Kidney (tissue), 13 donors: ENCODE measurements at regions not wholly inside any gene's neighbourhood (a gene's known extent, or its start where the extent isn't known, plus 50 kb on each side); places are given as distances from the start of the nearest gene placed in this dataset.

ENCODE experiments used
- DNase-seq, 5 donors: peaks; one replicate each; pipeline ENCODE4 v3.0.0-alpha.2; 2013 to 2020
- FAIRE-seq: peaks from 2 replicates; lab custom pipeline; 2012; peaks lifted over from hg19 to GRCh38; lab: Jason Lieb, UNC
- H3K27ac ChIP-seq, 2 donors: one replicate each; pipeline ENCODE4 v1.7.0; 2013; ENCODE audit warnings: low read depth in 2 of 2, low read length in 2 of 2, inconsistent platforms in 1 of 2
- H3K27me3 ChIP-seq: one replicate; pipeline ENCODE4 v1.7.1; 2013; ENCODE audit warnings: low read length, inconsistent platforms; ENCODE audit not compliant: control insufficient read depth, insufficient read depth
- H3K36me3 ChIP-seq, 3 donors: one replicate each; pipeline versions ENCODE4 v1.7.0 to v1.7.1; 2013; ENCODE audit warnings: low read length in 3 of 3, control low read depth in 1 of 3, inconsistent platforms in 1 of 3; ENCODE audit not compliant: insufficient read depth in 3 of 3, control insufficient read depth in 2 of 3
- H3K4me1 ChIP-seq, 3 donors: one replicate each; pipeline versions ENCODE4 v1.7.0 to v1.7.1; 2013; ENCODE audit warnings: low read length in 3 of 3, inconsistent platforms in 1 of 3, low read depth in 1 of 3; ENCODE audit not compliant: control insufficient read depth in 2 of 3, insufficient read depth in 2 of 3
- H3K4me3 ChIP-seq, 3 donors: one replicate each; pipeline versions ENCODE4 v1.7.0 to v1.8.1; 2013; ENCODE audit warnings: low read length in 3 of 3, control low read depth in 1 of 3, inconsistent platforms in 1 of 3
- H3K9ac ChIP-seq, 3 donors: one replicate each; pipeline versions ENCODE4 v1.7.0 to v1.7.1; 2013; ENCODE audit warnings: low read length in 3 of 3, control low read depth in 1 of 3, inconsistent platforms in 1 of 3
- H3K9me3 ChIP-seq, 3 donors: one replicate each; pipeline versions ENCODE4 v1.7.0 to v1.7.1; 2013; ENCODE audit warnings: low read length in 3 of 3, control low read depth in 1 of 3, inconsistent platforms in 1 of 3; ENCODE audit not compliant: control insufficient read depth in 2 of 3, insufficient read depth in 1 of 3
- CTCF ChIP-seq: IDR thresholded peaks from 3 replicates; pipeline ENCODE4 v1.5.1; 2012; ENCODE audit warnings: mild to moderate bottlenecking, moderate library complexity, borderline replicate concordance; ENCODE audit not compliant: insufficient read depth; ENCODE audit errors: extremely low read depth
- intact Hi-C: fragments of 100-400 bp; cut with DNase I; formaldehyde crosslinking; loops from one replicate; pipeline ENCODE4 v1.11.1; 2022
- donor health status: control.
- donor health status: control.
- donor health status: control.
- donor health status: control.
- donor health status: control.
- donor health status: DM: yes; HTN: yes; CAD: no.
- donor health status: Normal renal cell carcinoma (clear cell type).

DNA sequence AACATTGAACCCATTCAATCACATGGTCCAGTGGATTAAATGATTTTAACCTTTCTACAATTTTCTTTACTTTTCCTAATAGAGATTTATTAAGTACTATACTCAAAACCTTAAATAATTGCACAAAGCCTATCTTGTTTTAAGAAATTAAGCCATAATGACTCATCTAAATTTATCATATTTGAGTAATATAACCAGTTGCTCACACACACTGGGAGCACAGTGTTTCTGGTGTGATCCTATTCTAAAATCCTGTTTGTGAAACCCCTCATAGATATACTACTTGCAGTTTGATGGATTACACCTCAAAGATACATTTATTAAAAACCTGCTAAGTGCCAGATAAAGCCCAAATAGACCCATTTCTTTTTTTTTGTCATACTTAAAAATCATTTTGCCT, 668.3 kb upstream of the CDH18 start:
- intact Hi-C loops: no loop called here
- Histone ChIP-seq H3K4me3 (no peak overlapping the region), H3K9ac (no peak overlapping the region), H3K4me1 (no peaks in the 10 kb centered on the region), H3K36me3 (no peaks in the 10 kb centered on the region), H3K9me3 (no peaks in the 10 kb centered on the region), H3K27me3 (no peaks in the 10 kb centered on the region), H3K27ac (no peak overlapping the region)
- no peak for DNase-seq
- TF ChIP-seq CTCF: no peak
- FAIRE-seq: no peak

DNA sequence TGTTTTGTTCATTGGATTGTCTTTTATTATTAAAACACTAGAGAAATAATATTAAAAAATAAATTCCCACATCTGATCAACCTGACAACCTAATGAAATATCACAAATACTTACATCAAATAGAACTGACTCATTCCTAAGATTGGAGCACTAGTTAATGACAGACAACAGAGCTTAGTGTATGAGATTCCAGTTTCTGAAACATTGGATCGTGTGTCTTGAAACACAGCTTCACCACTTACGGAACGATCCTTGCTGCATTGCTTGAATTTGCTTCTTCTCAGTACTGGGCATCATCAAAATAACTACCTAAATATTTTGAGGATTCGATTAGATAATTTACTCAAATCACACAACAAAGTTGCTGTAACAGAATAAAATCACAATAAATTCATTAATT, 667.2 kb upstream of the CDH18 start:
- intact Hi-C loops: no loop called here
- FAIRE-seq: peak; percentile 15
- no peaks in the 10 kb centered on the region for H3K27me3 ChIP-seq
- no peak for TF ChIP-seq CTCF
- no peaks in the 10 kb centered on the region for H3K4me1 ChIP-seq
- H3K27ac ChIP-seq: no peak overlapping the region
- no peak overlapping the region for H3K4me3 ChIP-seq
- H3K9ac ChIP-seq: no peak overlapping the region
- no peak for DNase-seq
- H3K9me3 ChIP-seq: no peaks in the 10 kb centered on the region
- no peaks in the 10 kb centered on the region for H3K36me3 ChIP-seq

DNA sequence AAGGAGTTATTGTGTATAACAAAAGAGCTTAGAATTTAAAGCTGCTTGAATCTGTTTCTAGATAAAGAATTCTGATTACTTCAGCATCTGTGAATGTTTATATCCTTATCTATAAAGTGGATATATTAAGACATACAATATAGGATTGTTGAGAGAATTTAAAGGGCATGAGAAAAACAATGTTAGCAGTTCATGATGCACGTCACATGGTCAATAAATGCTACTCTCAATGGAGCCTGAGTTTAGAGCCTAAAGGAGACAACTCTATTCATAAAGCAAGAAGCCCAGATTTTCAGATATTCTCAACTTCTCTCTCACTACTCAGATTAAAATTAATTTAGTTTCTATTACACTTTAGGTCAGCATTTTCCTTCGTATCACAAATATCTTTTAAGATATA, 666.7 kb upstream of the CDH18 start:
- no peaks in the 10 kb centered on the region for H3K4me1 ChIP-seq
- intact Hi-C loops: no loop called here
- H3K4me3 ChIP-seq: no peak overlapping the region
- H3K27ac ChIP-seq: no peak overlapping the region
- TF ChIP-seq CTCF: no peak
- H3K27me3 ChIP-seq: no peaks in the 10 kb centered on the region
- no peaks in the 10 kb centered on the region for H3K36me3 ChIP-seq
- H3K9ac ChIP-seq: no peak overlapping the region
- FAIRE-seq (no peak), DNase-seq (no peak)
- no peaks in the 10 kb centered on the region for H3K9me3 ChIP-seq

GRCh38 chr5:20654033-20654432, 666.0 kb upstream of the CDH18 start:
- Histone ChIP-seq H3K27ac (no peak overlapping the region), H3K9me3 (no peaks in the 10 kb centered on the region), H3K36me3 (no peaks in the 10 kb centered on the region), H3K4me3 (no peak overlapping the region), H3K4me1 (no peaks in the 10 kb centered on the region), H3K9ac (no peak overlapping the region), H3K27me3 (no peaks in the 10 kb centered on the region)
- FAIRE-seq: peak; percentile 80
- TF ChIP-seq CTCF: no peak
- DNase-seq: no peak
- intact Hi-C loops: no loop called here
